Keratinocyte (primary cell): ENCODE measurements at regions not wholly inside any gene's neighbourhood (a gene's known extent, or its start where the extent isn't known, plus 50 kb on each side); places are given as distances from the start of the nearest gene placed in this dataset.

Experiments
- EZH2 ChIP-seq: IDR thresholded peaks from one replicate; pipeline ENCODE4 v1.6.1; 2012; ENCODE audit warnings: inconsistent platforms, mild to moderate bottlenecking, low read length, moderate library complexity
- TF ChIP-seq, protein P1 (sequence below), 3 experiments: IDR thresholded peaks in 1 of 3; conservative IDR thresholded peaks in 1 of 3; optimal IDR thresholded peaks in 1 of 3; 2 replicates in 2 of 3; 3 replicates in 1 of 3; pipeline versions ENCODE3 to v1.5.1; 2011; ENCODE audit warnings: low read length in 3 of 3, mild to moderate bottlenecking in 3 of 3, moderate library complexity in 2 of 3, control low read depth in 1 of 3, inconsistent platforms in 1 of 3; ENCODE audit not compliant: insufficient read depth in 2 of 3; ENCODE audit errors: extremely low read depth in 1 of 3

DNA sequence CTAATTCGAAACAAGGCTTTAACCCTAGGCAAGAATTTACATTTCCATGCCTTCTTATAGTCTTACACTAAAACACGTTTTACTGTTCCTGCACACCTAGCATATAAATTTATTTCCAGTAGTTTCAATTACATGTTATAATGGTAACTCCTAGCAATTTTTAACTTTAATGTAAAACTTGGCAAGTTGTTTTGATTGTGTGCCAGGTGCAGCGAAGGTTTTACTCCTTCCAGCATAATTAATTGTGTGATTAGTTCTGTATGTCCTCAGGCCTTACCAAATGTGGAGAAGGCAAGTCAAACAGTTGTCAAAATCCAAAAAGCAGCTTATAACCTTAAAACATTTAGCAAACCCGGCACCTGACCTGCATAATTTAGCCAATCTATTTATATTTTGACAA lies 114.8 kb downstream of the KCNK1 start:
- TF ChIP-seq, protein P1, sequence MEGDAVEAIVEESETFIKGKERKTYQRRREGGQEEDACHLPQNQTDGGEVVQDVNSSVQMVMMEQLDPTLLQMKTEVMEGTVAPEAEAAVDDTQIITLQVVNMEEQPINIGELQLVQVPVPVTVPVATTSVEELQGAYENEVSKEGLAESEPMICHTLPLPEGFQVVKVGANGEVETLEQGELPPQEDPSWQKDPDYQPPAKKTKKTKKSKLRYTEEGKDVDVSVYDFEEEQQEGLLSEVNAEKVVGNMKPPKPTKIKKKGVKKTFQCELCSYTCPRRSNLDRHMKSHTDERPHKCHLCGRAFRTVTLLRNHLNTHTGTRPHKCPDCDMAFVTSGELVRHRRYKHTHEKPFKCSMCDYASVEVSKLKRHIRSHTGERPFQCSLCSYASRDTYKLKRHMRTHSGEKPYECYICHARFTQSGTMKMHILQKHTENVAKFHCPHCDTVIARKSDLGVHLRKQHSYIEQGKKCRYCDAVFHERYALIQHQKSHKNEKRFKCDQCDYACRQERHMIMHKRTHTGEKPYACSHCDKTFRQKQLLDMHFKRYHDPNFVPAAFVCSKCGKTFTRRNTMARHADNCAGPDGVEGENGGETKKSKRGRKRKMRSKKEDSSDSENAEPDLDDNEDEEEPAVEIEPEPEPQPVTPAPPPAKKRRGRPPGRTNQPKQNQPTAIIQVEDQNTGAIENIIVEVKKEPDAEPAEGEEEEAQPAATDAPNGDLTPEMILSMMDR (optimal IDR thresholded peaks at IDR 0.05 in 1 of 3, IDR thresholded peaks at IDR 0.05 in 1 of 3, conservative IDR thresholded peaks at IDR 0.05 in 1 of 3; ENCODE audit: extremely low read depth in 1 of 3, insufficient read depth in 2 of 3, low read length in 3 of 3): no peak
- no peak for TF ChIP-seq EZH2
